Upper lobe of left lung (tissue), 4 donors: ENCODE measurements at regions not wholly inside any gene's neighbourhood (a gene's known extent, or its start where the extent isn't known, plus 50 kb on each side); places are given as distances from the start of the nearest gene placed in this dataset.

ENCODE experiments used
- CTCF ChIP-seq, 6 experiments: fragments of 450-650 bp in 4 of 6; fragments of 200-600 bp in 2 of 6; sonication (generic) in 2 of 6; IDR thresholded peaks; one replicate each; pipeline ENCODE4 v1.5.1; 2016 to 2019; ENCODE audit warnings: antibody characterized with exemption in 6 of 6
- POLR2A ChIP-seq, 4 donors: fragments of 450-650 bp; IDR thresholded peaks; one replicate each; pipeline ENCODE4 v1.5.1; 2016 to 2017; ENCODE audit warnings: antibody characterized with exemption in 4 of 4, mild to moderate bottlenecking in 2 of 4

GRCh38 chr12:93299262-93299846, 78.4 kb upstream of the NUDT4 start:
- TF ChIP-seq CTCF (IDR thresholded peaks at IDR 0.05) (no peak), POLR2A (IDR thresholded peaks at IDR 0.05) (no peak)
